Suprapubic skin (tissue), 4 donors: ENCODE measurements at regions not wholly inside any gene's neighbourhood (a gene's known extent, or its start where the extent isn't known, plus 50 kb on each side); places are given as distances from the start of the nearest gene placed in this dataset.

Experiments used
- DNase-seq, 2 donors: peaks; one replicate each; pipeline ENCODE4 v3.0.0-alpha.2; 2019; ENCODE audit warnings: low spot score in 2 of 2
- H3K27ac ChIP-seq: fragments of 200-600 bp; sonication (generic); one replicate; pipeline ENCODE4 v1.5.1; 2019
- H3K27me3 ChIP-seq: fragments of 200-600 bp; sonication (generic); one replicate; pipeline ENCODE4 v1.5.1; 2019
- H3K36me3 ChIP-seq: fragments of 200-600 bp; sonication (generic); one replicate; pipeline ENCODE4 v1.5.1; 2019
- H3K4me1 ChIP-seq: fragments of 200-600 bp; sonication (generic); one replicate; pipeline ENCODE4 v1.5.1; 2019
- H3K4me3 ChIP-seq: fragments of 200-600 bp; sonication (generic); one replicate; pipeline ENCODE4 v1.5.1; 2019; ENCODE audit warnings: mild to moderate bottlenecking
- H3K9me3 ChIP-seq: fragments of 200-600 bp; sonication (generic); one replicate; pipeline ENCODE4 v1.5.1; 2019
- CTCF ChIP-seq, 2 donors: fragments of 200-600 bp in 1 of 2; fragments of 450-650 bp in 1 of 2; sonication (generic) in 1 of 2; IDR thresholded peaks; one replicate each; pipeline ENCODE4 v1.5.1; 2016 to 2019; ENCODE audit warnings: antibody characterized with exemption in 2 of 2, mild to moderate bottlenecking in 1 of 2, moderate library complexity in 1 of 2
- EP300 ChIP-seq: sonication (generic); formaldehyde crosslinking; IDR thresholded peaks from one replicate; pipeline ENCODE4 v1.6.1; 2017; ENCODE audit warnings: antibody characterized with exemption
- POLR2A ChIP-seq, 2 donors: fragments of 450-650 bp; IDR thresholded peaks; one replicate each; pipeline ENCODE4 v1.6.1; 2017; ENCODE audit warnings: antibody characterized with exemption in 2 of 2, mild to moderate bottlenecking in 2 of 2, moderate library complexity in 2 of 2
- POLR2AphosphoS5 ChIP-seq, 3 donors: sonication (generic); formaldehyde crosslinking; IDR thresholded peaks; one replicate each; pipeline ENCODE4 v1.6.1; 2017; ENCODE audit warnings: antibody characterized with exemption in 3 of 3
- WGBS: methylation state at CpG from one replicate; pipeline ENCODE4 v1.1.5; 2018; 5-methylcytosine and 5-hydroxymethylcytosine counted together

GRCh38 chr22:34976886-34977285, 89.1 kb upstream of the ISX start:
- H3K27ac ChIP-seq = no peak overlapping the region
- H3K4me1 ChIP-seq = no peaks in the 10 kb centered on the region
- H3K9me3 ChIP-seq = no peaks in the 10 kb centered on the region
- 73% methylated on average over 2 of the region's 2 CpGs for WGBS
- H3K4me3 ChIP-seq = no peak overlapping the region
- H3K27me3 ChIP-seq = no peaks in the 10 kb centered on the region
- no peaks in the 10 kb centered on the region for H3K36me3 ChIP-seq
- TF ChIP-seq POLR2AphosphoS5 (IDR thresholded peaks at IDR 0.05) (no peak), CTCF (IDR thresholded peaks at IDR 0.05) (no peak), EP300 (no peak), POLR2A (IDR thresholded peaks at IDR 0.05) (no peak)
- DNase-seq = no peak

GRCh38 chr22:34986523-34986922, 79.4 kb upstream of the ISX start:
- Histone ChIP-seq H3K36me3 (no peaks in the 10 kb centered on the region), H3K4me1 (no peaks in the 10 kb centered on the region), H3K27ac (no peak overlapping the region), H3K9me3 (peaks cover 16% of the 10 kb centered on the region), H3K27me3 (no peaks in the 10 kb centered on the region), H3K4me3 (no peak overlapping the region)
- 29% methylated on average over 1 of the region's 1 CpG for WGBS
- no peak for DNase-seq
- TF ChIP-seq CTCF (IDR thresholded peaks at IDR 0.05) (no peak), EP300 (no peak), POLR2AphosphoS5 (IDR thresholded peaks at IDR 0.05) (no peak)

DNA sequence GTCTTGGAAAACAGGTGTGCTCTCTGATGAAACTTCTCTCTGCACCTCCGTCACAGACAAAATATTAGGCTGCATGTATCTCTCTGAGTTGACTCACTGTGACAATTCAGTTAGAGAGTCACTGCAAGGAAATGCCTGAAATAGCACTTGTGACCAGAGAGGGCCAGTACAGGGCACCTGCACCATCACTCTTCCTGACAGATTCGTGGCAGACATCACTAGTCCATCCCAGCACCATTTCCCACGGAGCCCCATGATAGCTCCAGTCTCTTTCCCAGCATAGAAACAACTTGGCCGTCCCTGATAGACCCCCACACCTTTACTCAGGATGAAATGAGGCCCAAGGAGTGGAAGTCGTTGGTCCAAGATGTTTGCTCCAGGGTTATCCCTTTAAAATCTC, 73.3 kb upstream of the ISX start:
- Histone ChIP-seq H3K4me1 (no peaks in the 10 kb centered on the region), H3K36me3 (no peaks in the 10 kb centered on the region), H3K9me3 (peaks cover 8% of the 10 kb centered on the region), H3K27me3 (peaks cover 3% of the 10 kb centered on the region), H3K27ac (no peak overlapping the region), H3K4me3 (no peak overlapping the region)
- TF ChIP-seq EP300 (no peak), CTCF (IDR thresholded peaks at IDR 0.05) (no peak), POLR2AphosphoS5 (IDR thresholded peaks at IDR 0.05) (no peak), POLR2A (IDR thresholded peaks at IDR 0.05) (no peak)
- WGBS = 56% methylated on average over 5 of the region's 5 CpGs
- DNase-seq = no peak

- Histone ChIP-seq H3K27ac (no peak overlapping the region), H3K4me1 (no peaks in the 10 kb centered on the region), H3K9me3 (no peaks in the 10 kb centered on the region), H3K36me3 (no peaks in the 10 kb centered on the region), H3K4me3 (no peak overlapping the region), H3K27me3 (peaks cover 3% of the 10 kb centered on the region)
- no peak for TF ChIP-seq CTCF (IDR thresholded peaks at IDR 0.05)
- TF ChIP-seq POLR2AphosphoS5 (IDR thresholded peaks at IDR 0.05) = no peak
- TF ChIP-seq POLR2A (IDR thresholded peaks at IDR 0.05) = no peak
- TF ChIP-seq EP300 = no peak
- WGBS = 70% methylated on average over 3 of the region's 3 CpGs
- DNase-seq = no peak
These were observed 72.4 kb upstream of the ISX start for GRCh38 chr22:34993548-34993947.

GRCh38 chr22:34997633-34998299, 68.2 kb upstream of the ISX start:
- 78% methylated on average over 9 of the region's 9 CpGs for WGBS
- Histone ChIP-seq H3K36me3 (no peaks in the 10 kb centered on the region), H3K4me3 (no peak overlapping the region), H3K27me3 (peaks cover 10% of the 10 kb centered on the region), H3K4me1 (no peaks in the 10 kb centered on the region), H3K27ac (no peak overlapping the region), H3K9me3 (no peaks in the 10 kb centered on the region)
- DNase-seq = no peak
- no peak for TF ChIP-seq CTCF (IDR thresholded peaks at IDR 0.05)
- no peak for TF ChIP-seq POLR2A (IDR thresholded peaks at IDR 0.05)
- no peak for TF ChIP-seq POLR2AphosphoS5 (IDR thresholded peaks at IDR 0.05)
- TF ChIP-seq EP300 = no peak
